C4-2B (cell line): ENCODE measurements at regions not wholly inside any gene's neighbourhood (a gene's known extent, or its start where the extent isn't known, plus 50 kb on each side); places are given as distances from the start of the nearest gene placed in this dataset.

ENCODE experiments used
- ZFX ChIP-seq: fragments of 450-650 bp; IDR thresholded peaks from 2 replicates; pipeline ENCODE4 v1.6.1; 2017
- TF ChIP-seq, protein P1 (sequence below): fragments of 450-650 bp; conservative IDR thresholded peaks from 2 replicates; pipeline ENCODE4 v1.5.1; 2017; ENCODE audit warnings: mild to moderate bottlenecking

- TF ChIP-seq, protein P1, sequence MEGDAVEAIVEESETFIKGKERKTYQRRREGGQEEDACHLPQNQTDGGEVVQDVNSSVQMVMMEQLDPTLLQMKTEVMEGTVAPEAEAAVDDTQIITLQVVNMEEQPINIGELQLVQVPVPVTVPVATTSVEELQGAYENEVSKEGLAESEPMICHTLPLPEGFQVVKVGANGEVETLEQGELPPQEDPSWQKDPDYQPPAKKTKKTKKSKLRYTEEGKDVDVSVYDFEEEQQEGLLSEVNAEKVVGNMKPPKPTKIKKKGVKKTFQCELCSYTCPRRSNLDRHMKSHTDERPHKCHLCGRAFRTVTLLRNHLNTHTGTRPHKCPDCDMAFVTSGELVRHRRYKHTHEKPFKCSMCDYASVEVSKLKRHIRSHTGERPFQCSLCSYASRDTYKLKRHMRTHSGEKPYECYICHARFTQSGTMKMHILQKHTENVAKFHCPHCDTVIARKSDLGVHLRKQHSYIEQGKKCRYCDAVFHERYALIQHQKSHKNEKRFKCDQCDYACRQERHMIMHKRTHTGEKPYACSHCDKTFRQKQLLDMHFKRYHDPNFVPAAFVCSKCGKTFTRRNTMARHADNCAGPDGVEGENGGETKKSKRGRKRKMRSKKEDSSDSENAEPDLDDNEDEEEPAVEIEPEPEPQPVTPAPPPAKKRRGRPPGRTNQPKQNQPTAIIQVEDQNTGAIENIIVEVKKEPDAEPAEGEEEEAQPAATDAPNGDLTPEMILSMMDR: no peak
- TF ChIP-seq ZFX: no peak
Observed at GRCh38 chr3:87973906-87974305, 84.9 kb downstream of the CGGBP1 start.
